ENCODE measurements at regions not wholly inside any gene's neighbourhood (a gene's known extent, or its start where the extent isn't known, plus 50 kb on each side); places are given as distances from the start of the nearest gene placed in this dataset.

DNA sequence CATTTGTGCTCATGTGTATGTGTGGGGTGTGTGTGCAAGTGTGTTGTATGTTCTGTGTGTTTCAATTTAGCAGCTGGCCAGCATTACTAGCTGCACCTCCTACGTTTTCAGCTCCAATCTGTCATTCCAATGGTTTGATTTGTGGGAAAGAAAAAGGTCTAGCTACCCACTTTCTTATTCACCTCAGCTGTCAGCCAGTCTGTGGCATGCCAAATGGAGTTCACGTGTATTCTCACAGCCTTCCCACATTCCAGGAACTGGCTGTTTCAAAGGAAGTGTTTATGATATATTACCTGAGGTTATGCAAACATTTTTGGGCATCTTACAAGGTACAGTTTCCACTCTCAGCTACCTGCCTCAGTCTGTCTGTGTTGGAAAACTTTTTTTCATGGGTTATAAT, 220.2 kb upstream of the CPNE8 start:
- Histone ChIP-seq H3K27ac (ENCODE audit: extremely low read depth, low read depth, low read length) (no peak overlapping the region), H3K4me1 (ENCODE audit: control insufficient read depth, insufficient read depth, low read length) (no peaks in the 10 kb centered on the region), H3K9me3 (ENCODE audit: control insufficient read depth, insufficient read depth, low read depth, low read length) (no peaks in the 10 kb centered on the region), H3K4me3 (ENCODE audit: low read depth, low read length) (no peak overlapping the region), H3K36me3 (ENCODE audit: control insufficient read depth in 2 of 2, insufficient read depth in 1 of 2, low read length in 2 of 2) (no peaks in the 10 kb centered on the region)
- TF ChIP-seq ZNF169 (tag by site-specific recombination; IDR thresholded peaks at IDR 0.05) (no peak), GFI1B (tag by site-specific recombination; IDR thresholded peaks at IDR 0.05) (no peak), GLI4 (tag by site-specific recombination; IDR thresholded peaks at IDR 0.05) (no peak), ZNF521 (tag by site-specific recombination; IDR thresholded peaks at IDR 0.05) (no peak), ZNF571 (tag by site-specific recombination; IDR thresholded peaks at IDR 0.05) (no peak), OVOL3 (tag by site-specific recombination; IDR thresholded peaks at IDR 0.05) (no peak), ZNF274 (IDR thresholded peaks at IDR 0.05; ENCODE audit: low read length) (no peak), ZNF274 (tag by site-specific recombination; IDR thresholded peaks at IDR 0.05; ENCODE audit: borderline replicate concordance) (no peak), ZBTB1 (tag by site-specific recombination; IDR thresholded peaks at IDR 0.05) (no peak), ZNF621 (tag by site-specific recombination; IDR thresholded peaks at IDR 0.05) (no peak), ZNF302 (tag by site-specific recombination; IDR thresholded peaks at IDR 0.05; ENCODE audit: low read depth) (no peak), KLF9 (tag by site-specific recombination; IDR thresholded peaks at IDR 0.05; ENCODE audit: low read depth) (no peak), KLF7 (tag by site-specific recombination; IDR thresholded peaks at IDR 0.05; ENCODE audit: borderline replicate concordance) (no peak)
- TF ChIP-seq, protein P1, sequence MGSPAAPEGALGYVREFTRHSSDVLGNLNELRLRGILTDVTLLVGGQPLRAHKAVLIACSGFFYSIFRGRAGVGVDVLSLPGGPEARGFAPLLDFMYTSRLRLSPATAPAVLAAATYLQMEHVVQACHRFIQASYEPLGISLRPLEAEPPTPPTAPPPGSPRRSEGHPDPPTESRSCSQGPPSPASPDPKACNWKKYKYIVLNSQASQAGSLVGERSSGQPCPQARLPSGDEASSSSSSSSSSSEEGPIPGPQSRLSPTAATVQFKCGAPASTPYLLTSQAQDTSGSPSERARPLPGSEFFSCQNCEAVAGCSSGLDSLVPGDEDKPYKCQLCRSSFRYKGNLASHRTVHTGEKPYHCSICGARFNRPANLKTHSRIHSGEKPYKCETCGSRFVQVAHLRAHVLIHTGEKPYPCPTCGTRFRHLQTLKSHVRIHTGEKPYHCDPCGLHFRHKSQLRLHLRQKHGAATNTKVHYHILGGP (tag by site-specific recombination; IDR thresholded peaks at IDR 0.05): no peak
- TF ChIP-seq, protein P2, sequence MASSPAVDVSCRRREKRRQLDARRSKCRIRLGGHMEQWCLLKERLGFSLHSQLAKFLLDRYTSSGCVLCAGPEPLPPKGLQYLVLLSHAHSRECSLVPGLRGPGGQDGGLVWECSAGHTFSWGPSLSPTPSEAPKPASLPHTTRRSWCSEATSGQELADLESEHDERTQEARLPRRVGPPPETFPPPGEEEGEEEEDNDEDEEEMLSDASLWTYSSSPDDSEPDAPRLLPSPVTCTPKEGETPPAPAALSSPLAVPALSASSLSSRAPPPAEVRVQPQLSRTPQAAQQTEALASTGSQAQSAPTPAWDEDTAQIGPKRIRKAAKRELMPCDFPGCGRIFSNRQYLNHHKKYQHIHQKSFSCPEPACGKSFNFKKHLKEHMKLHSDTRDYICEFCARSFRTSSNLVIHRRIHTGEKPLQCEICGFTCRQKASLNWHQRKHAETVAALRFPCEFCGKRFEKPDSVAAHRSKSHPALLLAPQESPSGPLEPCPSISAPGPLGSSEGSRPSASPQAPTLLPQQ (tag by site-specific recombination; IDR thresholded peaks at IDR 0.05): no peak
- TF ChIP-seq, protein P3, sequence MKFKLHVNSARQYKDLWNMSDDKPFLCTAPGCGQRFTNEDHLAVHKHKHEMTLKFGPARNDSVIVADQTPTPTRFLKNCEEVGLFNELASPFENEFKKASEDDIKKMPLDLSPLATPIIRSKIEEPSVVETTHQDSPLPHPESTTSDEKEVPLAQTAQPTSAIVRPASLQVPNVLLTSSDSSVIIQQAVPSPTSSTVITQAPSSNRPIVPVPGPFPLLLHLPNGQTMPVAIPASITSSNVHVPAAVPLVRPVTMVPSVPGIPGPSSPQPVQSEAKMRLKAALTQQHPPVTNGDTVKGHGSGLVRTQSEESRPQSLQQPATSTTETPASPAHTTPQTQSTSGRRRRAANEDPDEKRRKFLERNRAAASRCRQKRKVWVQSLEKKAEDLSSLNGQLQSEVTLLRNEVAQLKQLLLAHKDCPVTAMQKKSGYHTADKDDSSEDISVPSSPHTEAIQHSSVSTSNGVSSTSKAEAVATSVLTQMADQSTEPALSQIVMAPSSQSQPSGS (tag by site-specific recombination; IDR thresholded peaks at IDR 0.05; ENCODE audit: low read depth): no peak
- ChIA-PET CTCF (interaction anchor here (0.6 to 0.7 kb wide), 2 partner anchors 23 to 809 kb away, joined by 3 read pairs; no protein-coding TSS in a partner anchor), POLR2A (no interaction called here)

DNA sequence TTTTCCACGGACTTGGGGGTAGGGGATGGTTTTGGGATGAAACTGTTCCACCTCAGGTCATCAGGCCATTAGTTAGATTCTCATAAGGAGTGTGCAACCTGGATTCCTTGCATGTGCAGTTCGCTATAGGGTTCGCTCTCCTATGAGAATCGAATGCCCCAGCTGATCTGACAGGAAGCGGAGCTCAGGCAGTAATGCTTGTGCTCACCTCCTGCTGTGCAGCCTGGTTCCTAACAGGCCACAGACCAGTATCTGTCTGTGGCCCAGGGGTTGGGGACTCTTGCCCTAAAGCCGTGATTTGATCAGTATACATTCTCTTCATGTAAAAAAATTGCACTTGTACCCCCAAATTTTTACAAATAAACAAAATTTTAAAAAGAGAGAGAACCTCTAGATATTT, 219.4 kb upstream of the CPNE8 start:
- Histone ChIP-seq H3K36me3 (ENCODE audit: control insufficient read depth in 2 of 2, insufficient read depth in 1 of 2, low read length in 2 of 2) (no peaks in the 10 kb centered on the region), H3K9me3 (ENCODE audit: control insufficient read depth, insufficient read depth, low read depth, low read length) (no peaks in the 10 kb centered on the region), H3K4me3 (ENCODE audit: low read depth, low read length) (no peak overlapping the region), H3K4me1 (ENCODE audit: control insufficient read depth, insufficient read depth, low read length) (no peaks in the 10 kb centered on the region), H3K27ac (ENCODE audit: extremely low read depth, low read depth, low read length) (no peak overlapping the region)
- TF ChIP-seq ZSCAN16 (tag by site-specific recombination; IDR thresholded peaks at IDR 0.05) (no peak), ZNF211 (tag by site-specific recombination; IDR thresholded peaks at IDR 0.05; ENCODE audit: low read depth) (no peak), ZNF2 (tag by site-specific recombination; IDR thresholded peaks at IDR 0.05) (no peak), ZEB2 (tag by site-specific recombination; IDR thresholded peaks at IDR 0.05) (no peak), ZNF585B (tag by site-specific recombination; IDR thresholded peaks at IDR 0.05) (no peak), ZNF530 (tag by site-specific recombination; IDR thresholded peaks at IDR 0.05; ENCODE audit: low read depth) (no peak), ZNF658 (tag by site-specific recombination; IDR thresholded peaks at IDR 0.05) (no peak), MZF1 (tag by site-specific recombination; IDR thresholded peaks at IDR 0.05; ENCODE audit: borderline replicate concordance) (no peak), ZNF776 (tag by site-specific recombination; IDR thresholded peaks at IDR 0.05; ENCODE audit: borderline replicate concordance) (no peak)
- TF ChIP-seq, protein P4, sequence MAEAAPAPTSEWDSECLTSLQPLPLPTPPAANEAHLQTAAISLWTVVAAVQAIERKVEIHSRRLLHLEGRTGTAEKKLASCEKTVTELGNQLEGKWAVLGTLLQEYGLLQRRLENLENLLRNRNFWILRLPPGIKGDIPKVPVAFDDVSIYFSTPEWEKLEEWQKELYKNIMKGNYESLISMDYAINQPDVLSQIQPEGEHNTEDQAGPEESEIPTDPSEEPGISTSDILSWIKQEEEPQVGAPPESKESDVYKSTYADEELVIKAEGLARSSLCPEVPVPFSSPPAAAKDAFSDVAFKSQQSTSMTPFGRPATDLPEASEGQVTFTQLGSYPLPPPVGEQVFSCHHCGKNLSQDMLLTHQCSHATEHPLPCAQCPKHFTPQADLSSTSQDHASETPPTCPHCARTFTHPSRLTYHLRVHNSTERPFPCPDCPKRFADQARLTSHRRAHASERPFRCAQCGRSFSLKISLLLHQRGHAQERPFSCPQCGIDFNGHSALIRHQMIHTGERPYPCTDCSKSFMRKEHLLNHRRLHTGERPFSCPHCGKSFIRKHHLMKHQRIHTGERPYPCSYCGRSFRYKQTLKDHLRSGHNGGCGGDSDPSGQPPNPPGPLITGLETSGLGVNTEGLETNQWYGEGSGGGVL (tag by site-specific recombination; IDR thresholded peaks at IDR 0.05): no peak
- TF ChIP-seq, protein P5, sequence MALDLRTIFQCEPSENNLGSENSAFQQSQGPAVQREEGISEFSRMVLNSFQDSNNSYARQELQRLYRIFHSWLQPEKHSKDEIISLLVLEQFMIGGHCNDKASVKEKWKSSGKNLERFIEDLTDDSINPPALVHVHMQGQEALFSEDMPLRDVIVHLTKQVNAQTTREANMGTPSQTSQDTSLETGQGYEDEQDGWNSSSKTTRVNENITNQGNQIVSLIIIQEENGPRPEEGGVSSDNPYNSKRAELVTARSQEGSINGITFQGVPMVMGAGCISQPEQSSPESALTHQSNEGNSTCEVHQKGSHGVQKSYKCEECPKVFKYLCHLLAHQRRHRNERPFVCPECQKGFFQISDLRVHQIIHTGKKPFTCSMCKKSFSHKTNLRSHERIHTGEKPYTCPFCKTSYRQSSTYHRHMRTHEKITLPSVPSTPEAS (tag by site-specific recombination; IDR thresholded peaks at IDR 0.05): no peak
- ChIA-PET CTCF (no interaction called here), POLR2A (no interaction called here)

Measured in HEK293 (cell line).